WTC11 (cell line): ENCODE measurements at regions not wholly inside any gene's neighbourhood (a gene's known extent, or its start where the extent isn't known, plus 50 kb on each side); places are given as distances from the start of the nearest gene placed in this dataset.

ENCODE experiments used
- E2F4 ChIP-seq: sonication (generic); formaldehyde crosslinking; IDR thresholded peaks from 2 replicates; pipeline ENCODE4 v1.8.1; 2022; ENCODE audit warnings: low read depth, mild to moderate bottlenecking, moderate library complexity, missing genetic modification reagents, borderline replicate concordance
- ELF4 ChIP-seq: sonication (generic); formaldehyde crosslinking; IDR thresholded peaks from 2 replicates; pipeline ENCODE4 v1.8.1; 2022; ENCODE audit warnings: low read depth, mild to moderate bottlenecking, moderate library complexity, missing genetic modification reagents
- ESRRA ChIP-seq: sonication (generic); formaldehyde crosslinking; IDR thresholded peaks from 2 replicates; pipeline ENCODE4 v1.8.1; 2022; ENCODE audit warnings: mild to moderate bottlenecking, missing genetic modification reagents, borderline replicate concordance
- GABPB1 ChIP-seq: sonication (generic); formaldehyde crosslinking; IDR thresholded peaks from 2 replicates; pipeline ENCODE4 v1.8.1; 2023; ENCODE audit warnings: mild to moderate bottlenecking, missing genetic modification reagents
- GRHL2 ChIP-seq: fragments of 250-450 bp; sonication (Bioruptor Pico); IDR thresholded peaks from 2 replicates; pipeline ENCODE4 v1.8.0; 2022; ENCODE audit warnings: mild to moderate bottlenecking, moderate library complexity; ENCODE audit not compliant: insufficient replicate concordance, severe bottlenecking
- NR3C1 ChIP-seq: sonication (generic); formaldehyde crosslinking; conservative IDR thresholded peaks from 2 replicates; pipeline ENCODE4 v1.8.1; 2023; ENCODE audit warnings: low read depth, mild to moderate bottlenecking, missing genetic modification reagents
- TP53 ChIP-seq: sonication (generic); formaldehyde crosslinking; IDR thresholded peaks from 2 replicates; pipeline ENCODE4 v1.8.1; 2023; ENCODE audit warnings: mild to moderate bottlenecking, missing genetic modification reagents
- ZNF263 ChIP-seq: sonication (generic); formaldehyde crosslinking; IDR thresholded peaks from 2 replicates; pipeline ENCODE4 v1.8.1; 2022; ENCODE audit warnings: low read depth, mild to moderate bottlenecking, moderate library complexity, missing genetic modification reagents
- TF ChIP-seq, protein P1 (sequence below): sonication (generic); formaldehyde crosslinking; conservative IDR thresholded peaks from 2 replicates; pipeline ENCODE4 v1.8.1; 2022; ENCODE audit warnings: mild to moderate bottlenecking, missing genetic modification reagents
- TF ChIP-seq, protein P2 (sequence below): fragments of 200-600 bp; IDR thresholded peaks from 2 replicates; pipeline ENCODE4 v1.8.0; 2022; ENCODE audit warnings: antibody characterized with exemption
- TF ChIP-seq, protein P3 (sequence below): sonication (generic); formaldehyde crosslinking; IDR thresholded peaks from 2 replicates; pipeline ENCODE4 v1.8.0; 2022; ENCODE audit warnings: mild to moderate bottlenecking, missing genetic modification reagents
- TF ChIP-seq, protein P4 (sequence below): sonication (generic); formaldehyde crosslinking; IDR thresholded peaks from 2 replicates; pipeline ENCODE4 v1.8.0; 2022; ENCODE audit warnings: mild to moderate bottlenecking, missing genetic modification reagents
- TF ChIP-seq, protein P5 (sequence below): fragments of 250-450 bp; sonication (Bioruptor Pico); IDR thresholded peaks from 2 replicates; pipeline ENCODE4 v1.9.0; 2021; ENCODE audit warnings: mild to moderate bottlenecking
- TF ChIP-seq, protein P6 (sequence below): sonication (generic); formaldehyde crosslinking; IDR thresholded peaks from 2 replicates; pipeline ENCODE4 v1.8.1; 2023; ENCODE audit warnings: mild to moderate bottlenecking, missing genetic modification reagents, moderate library complexity

DNA sequence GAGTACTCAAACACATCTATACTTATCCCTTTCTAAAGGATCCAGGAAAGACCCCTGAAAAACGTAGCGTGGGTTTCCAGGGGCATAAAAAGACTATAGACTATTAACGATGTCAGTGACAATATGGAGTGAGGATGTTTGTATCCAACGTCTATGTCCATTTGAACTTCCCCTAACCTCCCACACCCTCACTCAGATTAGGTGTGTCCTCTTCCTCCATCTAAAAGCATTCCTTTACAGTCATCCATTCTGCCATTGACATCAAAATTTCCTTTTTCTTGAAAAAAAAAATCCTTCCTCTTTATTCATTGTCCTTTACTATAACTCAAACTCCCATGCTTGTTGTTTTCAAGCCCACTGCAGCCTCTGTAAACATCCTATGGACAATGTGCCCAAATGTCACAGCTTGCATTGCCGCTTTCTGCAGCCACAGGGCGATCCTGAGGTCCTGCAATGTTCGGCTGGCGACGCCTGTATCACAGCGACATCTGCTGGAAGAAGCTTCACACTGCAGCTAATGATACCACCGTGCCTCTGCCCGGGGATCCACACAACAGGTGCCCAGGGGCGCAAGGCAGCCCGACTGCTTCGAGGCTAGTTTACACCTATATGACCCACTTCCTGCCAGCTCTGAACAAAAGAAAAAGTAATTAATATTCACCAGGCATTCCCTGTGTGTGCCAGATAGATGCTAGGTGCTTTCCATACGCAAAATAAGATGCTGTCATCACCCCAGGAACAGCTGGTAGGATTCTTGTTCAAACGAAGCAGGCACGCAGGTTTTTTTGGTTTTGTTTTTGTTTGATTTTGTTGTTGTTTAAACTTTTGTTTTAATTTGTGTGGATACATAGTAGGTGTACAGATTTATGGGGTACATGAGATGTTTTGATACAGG lies 267.9 kb upstream of the GHITM start:
- TF ChIP-seq ZNF263 (CRISPR knock-in tag) (no peak), GRHL2 (CRISPR knock-in tag) (no peak), ELF4 (CRISPR knock-in tag) (no peak), E2F4 (CRISPR knock-in tag) (no peak), GABPB1 (CRISPR knock-in tag) (no peak), ESRRA (CRISPR knock-in tag) (no peak), TP53 (CRISPR knock-in tag) (no peak), NR3C1 (CRISPR knock-in tag) (no peak)
- TF ChIP-seq, protein P1, sequence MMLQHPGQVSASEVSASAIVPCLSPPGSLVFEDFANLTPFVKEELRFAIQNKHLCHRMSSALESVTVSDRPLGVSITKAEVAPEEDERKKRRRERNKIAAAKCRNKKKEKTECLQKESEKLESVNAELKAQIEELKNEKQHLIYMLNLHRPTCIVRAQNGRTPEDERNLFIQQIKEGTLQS (CRISPR knock-in tag), result no peak
- TF ChIP-seq, protein P2, sequence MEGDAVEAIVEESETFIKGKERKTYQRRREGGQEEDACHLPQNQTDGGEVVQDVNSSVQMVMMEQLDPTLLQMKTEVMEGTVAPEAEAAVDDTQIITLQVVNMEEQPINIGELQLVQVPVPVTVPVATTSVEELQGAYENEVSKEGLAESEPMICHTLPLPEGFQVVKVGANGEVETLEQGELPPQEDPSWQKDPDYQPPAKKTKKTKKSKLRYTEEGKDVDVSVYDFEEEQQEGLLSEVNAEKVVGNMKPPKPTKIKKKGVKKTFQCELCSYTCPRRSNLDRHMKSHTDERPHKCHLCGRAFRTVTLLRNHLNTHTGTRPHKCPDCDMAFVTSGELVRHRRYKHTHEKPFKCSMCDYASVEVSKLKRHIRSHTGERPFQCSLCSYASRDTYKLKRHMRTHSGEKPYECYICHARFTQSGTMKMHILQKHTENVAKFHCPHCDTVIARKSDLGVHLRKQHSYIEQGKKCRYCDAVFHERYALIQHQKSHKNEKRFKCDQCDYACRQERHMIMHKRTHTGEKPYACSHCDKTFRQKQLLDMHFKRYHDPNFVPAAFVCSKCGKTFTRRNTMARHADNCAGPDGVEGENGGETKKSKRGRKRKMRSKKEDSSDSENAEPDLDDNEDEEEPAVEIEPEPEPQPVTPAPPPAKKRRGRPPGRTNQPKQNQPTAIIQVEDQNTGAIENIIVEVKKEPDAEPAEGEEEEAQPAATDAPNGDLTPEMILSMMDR, result peak; percentile 92
- TF ChIP-seq, protein P3, sequence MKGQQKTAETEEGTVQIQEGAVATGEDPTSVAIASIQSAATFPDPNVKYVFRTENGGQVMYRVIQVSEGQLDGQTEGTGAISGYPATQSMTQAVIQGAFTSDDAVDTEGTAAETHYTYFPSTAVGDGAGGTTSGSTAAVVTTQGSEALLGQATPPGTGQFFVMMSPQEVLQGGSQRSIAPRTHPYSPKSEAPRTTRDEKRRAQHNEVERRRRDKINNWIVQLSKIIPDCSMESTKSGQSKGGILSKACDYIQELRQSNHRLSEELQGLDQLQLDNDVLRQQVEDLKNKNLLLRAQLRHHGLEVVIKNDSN (CRISPR knock-in tag), result no peak
- TF ChIP-seq, protein P4, sequence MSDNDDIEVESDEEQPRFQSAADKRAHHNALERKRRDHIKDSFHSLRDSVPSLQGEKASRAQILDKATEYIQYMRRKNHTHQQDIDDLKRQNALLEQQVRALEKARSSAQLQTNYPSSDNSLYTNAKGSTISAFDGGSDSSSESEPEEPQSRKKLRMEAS (CRISPR knock-in tag), result no peak; the same call in 1 of the 2 replicates
- TF ChIP-seq, protein P5, sequence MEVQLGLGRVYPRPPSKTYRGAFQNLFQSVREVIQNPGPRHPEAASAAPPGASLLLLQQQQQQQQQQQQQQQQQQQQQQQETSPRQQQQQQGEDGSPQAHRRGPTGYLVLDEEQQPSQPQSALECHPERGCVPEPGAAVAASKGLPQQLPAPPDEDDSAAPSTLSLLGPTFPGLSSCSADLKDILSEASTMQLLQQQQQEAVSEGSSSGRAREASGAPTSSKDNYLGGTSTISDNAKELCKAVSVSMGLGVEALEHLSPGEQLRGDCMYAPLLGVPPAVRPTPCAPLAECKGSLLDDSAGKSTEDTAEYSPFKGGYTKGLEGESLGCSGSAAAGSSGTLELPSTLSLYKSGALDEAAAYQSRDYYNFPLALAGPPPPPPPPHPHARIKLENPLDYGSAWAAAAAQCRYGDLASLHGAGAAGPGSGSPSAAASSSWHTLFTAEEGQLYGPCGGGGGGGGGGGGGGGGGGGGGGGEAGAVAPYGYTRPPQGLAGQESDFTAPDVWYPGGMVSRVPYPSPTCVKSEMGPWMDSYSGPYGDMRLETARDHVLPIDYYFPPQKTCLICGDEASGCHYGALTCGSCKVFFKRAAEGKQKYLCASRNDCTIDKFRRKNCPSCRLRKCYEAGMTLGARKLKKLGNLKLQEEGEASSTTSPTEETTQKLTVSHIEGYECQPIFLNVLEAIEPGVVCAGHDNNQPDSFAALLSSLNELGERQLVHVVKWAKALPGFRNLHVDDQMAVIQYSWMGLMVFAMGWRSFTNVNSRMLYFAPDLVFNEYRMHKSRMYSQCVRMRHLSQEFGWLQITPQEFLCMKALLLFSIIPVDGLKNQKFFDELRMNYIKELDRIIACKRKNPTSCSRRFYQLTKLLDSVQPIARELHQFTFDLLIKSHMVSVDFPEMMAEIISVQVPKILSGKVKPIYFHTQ (CRISPR knock-in tag), result no peak
- TF ChIP-seq, protein P6, sequence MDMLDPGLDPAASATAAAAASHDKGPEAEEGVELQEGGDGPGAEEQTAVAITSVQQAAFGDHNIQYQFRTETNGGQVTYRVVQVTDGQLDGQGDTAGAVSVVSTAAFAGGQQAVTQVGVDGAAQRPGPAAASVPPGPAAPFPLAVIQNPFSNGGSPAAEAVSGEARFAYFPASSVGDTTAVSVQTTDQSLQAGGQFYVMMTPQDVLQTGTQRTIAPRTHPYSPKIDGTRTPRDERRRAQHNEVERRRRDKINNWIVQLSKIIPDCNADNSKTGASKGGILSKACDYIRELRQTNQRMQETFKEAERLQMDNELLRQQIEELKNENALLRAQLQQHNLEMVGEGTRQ (CRISPR knock-in tag), result no peak
